SK-N-SH (cell line): ENCODE measurements at regions not wholly inside any gene's neighbourhood (a gene's known extent, or its start where the extent isn't known, plus 50 kb on each side); places are given as distances from the start of the nearest gene placed in this dataset.

Experiments
- CTCF ChIA-PET: fragments of 300-600, 350-600 bp; formaldehyde crosslinking; extraction: SDS; loops from one replicate; lab custom pipeline; 2021; lab: Yijun Ruan, JAX
- POLR2A ChIA-PET: fragments of 350-600 bp; sonication (Branson Sonifier 250); formaldehyde crosslinking; extraction: SDS; loops from one replicate; lab custom pipeline; 2020; ENCODE audit warnings: antibody characterized with exemption, inconsistent platforms; lab: Yijun Ruan, JAX
- DNase-seq: peaks from one replicate; pipeline ENCODE4 v3.0.0; 2012
- H2AFZ ChIP-seq: fragments of 200-600 bp; sonication (generic); 2 replicates; pipeline ENCODE4 v1.8.1; 2016; ENCODE audit warnings: antibody characterized with exemption, mild to moderate bottlenecking, low read depth
- H3F3A ChIP-seq: fragments of 200-600 bp; sonication (generic); replicated peaks from 2 replicates; pipeline ENCODE3; 2016; ENCODE audit warnings: antibody characterized with exemption, mild to moderate bottlenecking; ENCODE audit not compliant: insufficient read depth
- H3K27ac ChIP-seq, 2 experiments: fragments of 200-500 bp in 1 of 2; fragments of 200-600 bp in 1 of 2; sonication (Bioruptor generic) in 1 of 2; sonication (generic), shearing (Covaris generic) in 1 of 2; 2 replicates each; pipeline versions ENCODE4 v1.5.1 to v1.6.1; 2014 to 2016; ENCODE audit warnings: low read depth in 2 of 2, inconsistent platforms in 1 of 2, low read length in 1 of 2, mild to moderate bottlenecking in 1 of 2, mixed read lengths in 1 of 2
- H3K27me3 ChIP-seq: fragments of 200-600 bp; sonication (generic), shearing (Covaris generic); 2 replicates; pipeline ENCODE4 v1.6.1; 2016; ENCODE audit warnings: mixed run types; ENCODE audit not compliant: insufficient read depth
- H3K36me3 ChIP-seq, 2 experiments: fragments of 200-500 bp in 1 of 2; fragments of 200-600 bp in 1 of 2; sonication (Bioruptor generic) in 1 of 2; sonication (generic) in 1 of 2; replicated peaks in 1 of 2; 2 replicates each; pipeline versions ENCODE3 to v1.5.1; 2014 to 2016; ENCODE audit warnings: low read length in 1 of 2, mild to moderate bottlenecking in 1 of 2; ENCODE audit not compliant: insufficient read depth in 2 of 2, control insufficient read depth in 1 of 2
- H3K4me1 ChIP-seq, 2 experiments: fragments of 200-500 bp in 1 of 2; fragments of 200-600 bp in 1 of 2; sonication (Bioruptor generic) in 1 of 2; sonication (generic), shearing (Covaris generic) in 1 of 2; 2 replicates each; pipeline versions ENCODE4 v1.5.1 to v1.6.1; 2014 to 2016; ENCODE audit warnings: low read depth in 1 of 2, low read length in 1 of 2, mixed run types in 1 of 2; ENCODE audit not compliant: insufficient read depth in 2 of 2, control insufficient read depth in 1 of 2
- H3K4me2 ChIP-seq: fragments of 200-600 bp; sonication (generic), shearing (Covaris generic); 2 replicates; pipeline ENCODE4 v1.6.1; 2017; ENCODE audit warnings: mixed run types
- H3K4me3 ChIP-seq, 2 experiments: fragments of 200-500 bp in 1 of 2; fragments of 200-600 bp in 1 of 2; sonication (Bioruptor generic) in 1 of 2; sonication (generic), shearing (Covaris generic) in 1 of 2; 2 replicates each; pipeline versions ENCODE4 v1.5.1 to v1.8.1; 2014 to 2016; ENCODE audit warnings: low read depth in 2 of 2, inconsistent platforms in 1 of 2, low read length in 1 of 2, mild to moderate bottlenecking in 1 of 2, mixed read lengths in 1 of 2, moderate library complexity in 1 of 2
- H3K79me2 ChIP-seq: fragments of 200-600 bp; sonication (generic); 2 replicates; pipeline ENCODE4 v1.8.1; 2017; ENCODE audit warnings: mild to moderate bottlenecking; ENCODE audit not compliant: insufficient read depth
- H3K9ac ChIP-seq: fragments of 200-600 bp; sonication (generic); 2 replicates; pipeline ENCODE4 v1.6.1; 2017; ENCODE audit warnings: mixed run types
- H3K9me2 ChIP-seq: fragments of 200-600 bp; sonication (generic); 2 replicates; pipeline ENCODE4 v1.6.1; 2017; ENCODE audit warnings: mixed run types
- H3K9me3 ChIP-seq: fragments of 200-600 bp; sonication (generic); 2 replicates; pipeline ENCODE4 v1.6.1; 2017; ENCODE audit warnings: mixed run types, mild to moderate bottlenecking, moderate library complexity
- H4K20me1 ChIP-seq: fragments of 200-600 bp; sonication (generic); 2 replicates; pipeline ENCODE4 v1.6.1; 2017; ENCODE audit warnings: mild to moderate bottlenecking, mixed run types; ENCODE audit not compliant: insufficient read depth
- ELF1 ChIP-seq: IDR thresholded peaks from 2 replicates; pipeline ENCODE4 v1.4.0; 2012
- EP300 ChIP-seq, 2 experiments: IDR thresholded peaks; 2 replicates each; pipeline versions ENCODE4 v1.4.0 to v1.6.1; 2012; ENCODE audit warnings: borderline replicate concordance in 1 of 2, low read depth in 1 of 2, low read length in 1 of 2
- EZH2phosphoT487 ChIP-seq: fragments of 200-600 bp; sonication (generic); IDR thresholded peaks from 2 replicates; pipeline ENCODE4 v1.6.1; 2017; ENCODE audit warnings: low read depth, mixed run types, mild to moderate bottlenecking, antibody characterized with exemption, moderate library complexity, borderline replicate concordance
- FOSL2 ChIP-seq: IDR thresholded peaks from 2 replicates; pipeline ENCODE4 v1.4.0; 2012; ENCODE audit warnings: low read depth, mild to moderate bottlenecking, moderate library complexity, borderline replicate concordance
- FOXJ3 ChIP-seq: sonication (generic); formaldehyde crosslinking; IDR thresholded peaks from 2 replicates; pipeline ENCODE4 v1.5.1; 2020; ENCODE audit warnings: mild to moderate bottlenecking, missing genetic modification reagents
- FOXM1 ChIP-seq: IDR thresholded peaks from 2 replicates; pipeline ENCODE4 v1.4.0; 2012; ENCODE audit warnings: low read depth, mild to moderate bottlenecking
- GATA2 ChIP-seq: sonication (generic); formaldehyde crosslinking; IDR thresholded peaks from 2 replicates; pipeline ENCODE4 v1.5.0; 2020; ENCODE audit warnings: mild to moderate bottlenecking, missing genetic modification reagents
- IRF3 ChIP-seq: fragments of 150-350 bp; IDR thresholded peaks from 2 replicates; pipeline ENCODE4 v1.6.1; 2016; ENCODE audit warnings: mild to moderate bottlenecking, low read depth, low read length
- MAX ChIP-seq: IDR thresholded peaks from 2 replicates; pipeline ENCODE4 v1.4.0; 2012; ENCODE audit warnings: low read depth
- MEF2A ChIP-seq: IDR thresholded peaks from 2 replicates; pipeline ENCODE4 v1.4.0; 2012; ENCODE audit warnings: low read depth, borderline replicate concordance
- NFIC ChIP-seq: IDR thresholded peaks from 2 replicates; pipeline ENCODE4 v1.4.0; 2012; ENCODE audit warnings: borderline replicate concordance
- NRF1 ChIP-seq: IDR thresholded peaks from 2 replicates; pipeline ENCODE4 v1.6.1; 2012; ENCODE audit warnings: low read depth, mild to moderate bottlenecking, low read length
- POLR2AphosphoS5 ChIP-seq: IDR thresholded peaks from 2 replicates; pipeline ENCODE4 v1.6.1; 2012; ENCODE audit warnings: low read depth, low read length
- RFX5 ChIP-seq: IDR thresholded peaks from 2 replicates; pipeline ENCODE4 v1.6.1; 2012; ENCODE audit warnings: mild to moderate bottlenecking, improper control_type of control experiment, low read length
- RXRA ChIP-seq: IDR thresholded peaks from 2 replicates; pipeline ENCODE4 v1.4.0; 2012; ENCODE audit warnings: low read depth, mild to moderate bottlenecking, borderline replicate concordance
- SIN3A ChIP-seq: IDR thresholded peaks from 2 replicates; pipeline ENCODE4 v1.6.1; 2012; ENCODE audit warnings: low read depth, mild to moderate bottlenecking, low read length, moderate library complexity, borderline replicate concordance
- TCF12 ChIP-seq: IDR thresholded peaks from 2 replicates; pipeline ENCODE4 v1.4.0; 2012
- TEAD4 ChIP-seq: IDR thresholded peaks from 2 replicates; pipeline ENCODE4 v1.4.0; 2012; ENCODE audit warnings: mild to moderate bottlenecking, borderline replicate concordance; ENCODE audit not compliant: insufficient read depth
- YY1 ChIP-seq: IDR thresholded peaks from 2 replicates; pipeline ENCODE4 v1.4.0; 2012; ENCODE audit warnings: low read depth, mild to moderate bottlenecking
- WGBS: methylation state at CpG from one replicate; pipeline ENCODE4 v1.1.6; 2017; ENCODE audit warnings: low lambda C conversion rate; 5-methylcytosine and 5-hydroxymethylcytosine counted together
- TF ChIP-seq, protein P1 (sequence below): fragments of 150-350 bp; IDR thresholded peaks from 2 replicates; pipeline ENCODE4 v1.6.1; 2017; ENCODE audit warnings: antibody characterized with exemption, low read length, low read depth, borderline replicate concordance

DNA sequence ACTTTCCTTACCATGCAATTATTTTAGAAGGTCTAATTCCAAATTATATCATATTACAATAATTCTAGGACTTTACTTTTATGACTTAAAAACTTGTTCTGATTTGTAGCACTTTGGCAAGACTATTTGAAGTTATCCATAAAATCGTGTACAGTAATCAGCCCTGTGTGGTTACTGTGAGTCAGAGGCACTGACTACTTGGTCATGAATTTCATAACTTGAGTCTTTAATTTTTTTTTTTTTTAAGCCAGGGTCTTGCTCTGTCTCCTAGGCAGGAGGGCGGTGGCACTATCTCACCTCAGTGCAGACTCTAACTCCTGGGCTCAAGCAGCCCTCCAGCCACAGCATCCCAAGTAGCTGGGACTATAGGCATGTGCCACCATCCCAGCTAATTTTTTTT lies 1319.2 kb upstream of the SLC10A2 start:
- no peaks in the 10 kb centered on the region for H3K9me3 ChIP-seq
- no peaks in the 10 kb centered on the region for H3K79me2 ChIP-seq
- H3K27me3 ChIP-seq: no peaks in the 10 kb centered on the region
- CTCF ChIA-PET: no interaction called here
- no peak for DNase-seq
- no peak overlapping the region for H3K4me2 ChIP-seq
- H2AFZ ChIP-seq: no peak overlapping the region
- no peaks in the 10 kb centered on the region for H3K36me3 ChIP-seq
- no peaks in the 10 kb centered on the region for H3K4me1 ChIP-seq
- POLR2A ChIA-PET: no interaction called here
- H4K20me1 ChIP-seq: no peaks in the 10 kb centered on the region
- no peaks in the 10 kb centered on the region for H3K9me2 ChIP-seq
- H3K9ac ChIP-seq: no peak overlapping the region
- no peaks in the 10 kb centered on the region for H3F3A ChIP-seq
- no peak overlapping the region for H3K27ac ChIP-seq
- H3K4me3 ChIP-seq: no peak overlapping the region
- 31% methylated on average over 2 of the region's 2 CpGs for WGBS
- TF ChIP-seq, protein P1, sequence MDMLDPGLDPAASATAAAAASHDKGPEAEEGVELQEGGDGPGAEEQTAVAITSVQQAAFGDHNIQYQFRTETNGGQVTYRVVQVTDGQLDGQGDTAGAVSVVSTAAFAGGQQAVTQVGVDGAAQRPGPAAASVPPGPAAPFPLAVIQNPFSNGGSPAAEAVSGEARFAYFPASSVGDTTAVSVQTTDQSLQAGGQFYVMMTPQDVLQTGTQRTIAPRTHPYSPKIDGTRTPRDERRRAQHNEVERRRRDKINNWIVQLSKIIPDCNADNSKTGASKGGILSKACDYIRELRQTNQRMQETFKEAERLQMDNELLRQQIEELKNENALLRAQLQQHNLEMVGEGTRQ: no peak
- TF ChIP-seq MAX (no peak), RXRA (no peak), TCF12 (no peak), FOXJ3 (CRISPR knock-in tag) (no peak), POLR2AphosphoS5 (no peak), EZH2phosphoT487 (no peak), FOXM1 (no peak), YY1 (no peak), EP300 (IDR thresholded peaks at IDR 0.05; ENCODE audit: borderline replicate concordance in 1 of 2, low read depth in 1 of 2, low read length in 1 of 2) (no peak)

DNA sequence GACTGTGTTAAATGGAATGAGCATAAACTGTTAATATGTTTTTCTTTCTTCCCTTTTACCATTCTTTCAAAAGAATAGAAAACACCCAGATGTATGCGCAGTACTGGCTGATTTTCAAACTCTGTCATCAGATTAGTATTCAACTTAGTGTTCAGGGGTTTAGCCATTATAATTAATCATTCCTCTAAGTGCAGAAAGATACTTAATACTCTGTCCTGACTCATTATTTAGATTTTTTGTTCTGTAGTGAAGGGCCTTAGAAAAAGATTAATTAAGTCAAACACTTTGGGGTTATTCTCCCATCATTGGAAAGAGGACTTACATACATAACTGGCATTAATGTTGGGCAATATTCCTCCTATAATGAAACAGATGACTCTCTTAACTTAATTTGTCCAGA lies 1316.7 kb upstream of the SLC10A2 start:
- H3K9me3 ChIP-seq: no peaks in the 10 kb centered on the region
- H3F3A ChIP-seq: no peaks in the 10 kb centered on the region
- no peaks in the 10 kb centered on the region for H3K79me2 ChIP-seq
- POLR2A ChIA-PET: no interaction called here
- H3K36me3 ChIP-seq: no peaks in the 10 kb centered on the region
- no peak overlapping the region for H3K9ac ChIP-seq
- TF ChIP-seq MEF2A (no peak), FOSL2 (no peak), ELF1 (no peak)
- H2AFZ ChIP-seq: no peak overlapping the region
- no peak for DNase-seq
- 69% methylated on average over 1 of the region's 1 CpG for WGBS
- no peak overlapping the region for H3K27ac ChIP-seq
- H3K27me3 ChIP-seq: no peaks in the 10 kb centered on the region
- H3K4me2 ChIP-seq: no peak overlapping the region
- no peaks in the 10 kb centered on the region for H4K20me1 ChIP-seq
- no peaks in the 10 kb centered on the region for H3K9me2 ChIP-seq
- no peak overlapping the region for H3K4me3 ChIP-seq
- CTCF ChIA-PET: no interaction called here
- no peaks in the 10 kb centered on the region for H3K4me1 ChIP-seq

GRCh38 chr13:104376588-104376987 lies 1310.4 kb upstream of the SLC10A2 start:
- Histone ChIP-seq H3K4me1 (no peaks in the 10 kb centered on the region; a peak in 2 of 4 replicates), H3K9ac (no peak overlapping the region), H3K4me2 (no peak overlapping the region), H3K27ac (no peak overlapping the region), H3K9me3 (no peaks in the 10 kb centered on the region), H2AFZ (no peak overlapping the region), H3K9me2 (no peaks in the 10 kb centered on the region), H3F3A (no peaks in the 10 kb centered on the region), H3K27me3 (no peaks in the 10 kb centered on the region), H4K20me1 (no peaks in the 10 kb centered on the region), H3K36me3 (no peaks in the 10 kb centered on the region), H3K79me2 (no peaks in the 10 kb centered on the region), H3K4me3 (no peak overlapping the region)
- POLR2A ChIA-PET: no interaction called here
- CTCF ChIA-PET: no interaction called here
- no peak for DNase-seq
- WGBS: 51% methylated on average over 1 of the region's 1 CpG
- TF ChIP-seq IRF3 (no peak), GATA2 (no peak), SIN3A (no peak), TEAD4 (no peak), EP300 (IDR thresholded peaks at IDR 0.05; ENCODE audit: borderline replicate concordance in 1 of 2, low read depth in 1 of 2, low read length in 1 of 2) (no peak), MEF2A (no peak), RFX5 (no peak), NFIC (no peak), NRF1 (no peak)
